Fibroblast of mammary gland (primary cell): ENCODE measurements at regions not wholly inside any gene's neighbourhood (a gene's known extent, or its start where the extent isn't known, plus 50 kb on each side); places are given as distances from the start of the nearest gene placed in this dataset.

Experiments used
- DNase-seq: peaks from one replicate; pipeline ENCODE4 v3.0.0-alpha.2; 2010; ENCODE audit warnings: low read depth
- H3K4me3 ChIP-seq: 2 replicates; pipeline ENCODE4 v1.5.1; 2011; ENCODE audit warnings: low read depth, mild to moderate bottlenecking, low read length, moderate library complexity; ENCODE audit not compliant: control insufficient read depth
- CTCF ChIP-seq: conservative IDR thresholded peaks from 2 replicates; pipeline ENCODE4 v1.5.1; 2011; ENCODE audit warnings: low read depth, low read length, inconsistent platforms; ENCODE audit not compliant: control insufficient read depth, insufficient read depth

- DNase-seq, result no peak
- H3K4me3 ChIP-seq, result no peak overlapping the region
- no peak for TF ChIP-seq CTCF
Observed at GRCh38 chr3:176699288-176699687, 498.0 kb downstream of the TBL1XR1 start.

GRCh38 chr3:176697284-176697889 lies 499.9 kb downstream of the TBL1XR1 start:
- H3K4me3 ChIP-seq, result no peak overlapping the region
- TF ChIP-seq CTCF, result no peak
- no peak for DNase-seq

- no peak for DNase-seq
- no peak overlapping the region for H3K4me3 ChIP-seq
- TF ChIP-seq CTCF, result no peak
Observed at GRCh38 chr3:176696816-176697215, 500.5 kb downstream of the TBL1XR1 start.

- TF ChIP-seq CTCF, result no peak
- no peak for DNase-seq
- no peak overlapping the region for H3K4me3 ChIP-seq
Observed at GRCh38 chr3:176692966-176693785, 504.1 kb downstream of the TBL1XR1 start.

- TF ChIP-seq CTCF, result no peak
- DNase-seq, result no peak
Observed at GRCh38 chr3:176692199-176692965, 504.9 kb downstream of the TBL1XR1 start.

GRCh38 chr3:176690083-176690869 lies 507.0 kb downstream of the TBL1XR1 start:
- no peak overlapping the region for H3K4me3 ChIP-seq
- no peak for TF ChIP-seq CTCF
- DNase-seq, result no peak

More at GRCh38 chr3:176692199-176692965, 504.9 kb downstream of the TBL1XR1 start:
- H3K4me3 ChIP-seq, result no peak overlapping the region
